ENCODE measurements at regions not wholly inside any gene's neighbourhood (a gene's known extent, or its start where the extent isn't known, plus 50 kb on each side); places are given as distances from the start of the nearest gene placed in this dataset.

DNA sequence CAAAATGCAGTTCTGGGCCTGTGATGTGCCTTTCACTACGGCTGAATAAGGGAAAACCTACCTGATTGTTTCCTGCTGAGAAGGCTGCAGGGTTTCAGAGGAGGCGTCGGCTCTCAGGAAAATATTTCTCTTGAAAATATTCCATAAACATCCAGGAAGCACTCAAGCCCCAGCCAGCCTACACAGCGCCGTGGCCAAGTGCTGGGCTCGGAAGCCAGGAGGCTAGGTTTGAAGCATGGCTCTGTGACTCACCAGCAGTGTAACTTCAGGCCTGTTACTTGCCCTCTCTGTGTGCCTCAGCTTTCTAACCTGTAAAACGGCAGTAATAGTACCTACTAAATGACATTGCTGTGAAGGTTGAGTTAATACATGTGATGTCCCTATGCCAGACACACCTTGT lies 399.1 kb downstream of the GATA3 start:
- TF ChIP-seq KDM1A (IDR thresholded peaks at IDR 0.05; ENCODE audit: borderline replicate concordance) (no peak), REST (IDR thresholded peaks at IDR 0.05; ENCODE audit: low read depth, low read length) (no peak)
- TF ChIP-seq, protein P1, sequence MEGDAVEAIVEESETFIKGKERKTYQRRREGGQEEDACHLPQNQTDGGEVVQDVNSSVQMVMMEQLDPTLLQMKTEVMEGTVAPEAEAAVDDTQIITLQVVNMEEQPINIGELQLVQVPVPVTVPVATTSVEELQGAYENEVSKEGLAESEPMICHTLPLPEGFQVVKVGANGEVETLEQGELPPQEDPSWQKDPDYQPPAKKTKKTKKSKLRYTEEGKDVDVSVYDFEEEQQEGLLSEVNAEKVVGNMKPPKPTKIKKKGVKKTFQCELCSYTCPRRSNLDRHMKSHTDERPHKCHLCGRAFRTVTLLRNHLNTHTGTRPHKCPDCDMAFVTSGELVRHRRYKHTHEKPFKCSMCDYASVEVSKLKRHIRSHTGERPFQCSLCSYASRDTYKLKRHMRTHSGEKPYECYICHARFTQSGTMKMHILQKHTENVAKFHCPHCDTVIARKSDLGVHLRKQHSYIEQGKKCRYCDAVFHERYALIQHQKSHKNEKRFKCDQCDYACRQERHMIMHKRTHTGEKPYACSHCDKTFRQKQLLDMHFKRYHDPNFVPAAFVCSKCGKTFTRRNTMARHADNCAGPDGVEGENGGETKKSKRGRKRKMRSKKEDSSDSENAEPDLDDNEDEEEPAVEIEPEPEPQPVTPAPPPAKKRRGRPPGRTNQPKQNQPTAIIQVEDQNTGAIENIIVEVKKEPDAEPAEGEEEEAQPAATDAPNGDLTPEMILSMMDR (IDR thresholded peaks at IDR 0.05 in 2 of 3, conservative IDR thresholded peaks at IDR 0.05 in 1 of 3; ENCODE audit: control insufficient read depth in 2 of 3, extremely low read depth in 1 of 3, insufficient read depth in 1 of 3, low read depth in 3 of 3, low read length in 3 of 3) = no peak
